HCT116 (cell line): ENCODE measurements at regions not wholly inside any gene's neighbourhood (a gene's known extent, or its start where the extent isn't known, plus 50 kb on each side); places are given as distances from the start of the nearest gene placed in this dataset.
"Not testable (repeated sequence)": the region's sequence is repeated elsewhere in the genome, so short reads cannot be mapped to it uniquely, and the experiment has no call there.

Experiments used
- ATAC-seq: fragments of 200-7000 bp; cut with Tn5 transposase; 2 replicates; pipeline ENCODE4 v1.9.1; 2020; ENCODE audit warnings: mild to moderate bottlenecking, moderate library complexity
- BruUV-seq: library from RNA; stranded (reverse); fragments of 400-500 nt; replicated peaks from 2 replicates; lab custom pipeline; 2021; lab: Mats Ljungman, UMichigan
- CTCF ChIA-PET: fragments of 300-600 bp; sonication (Branson Sonifier 250); formaldehyde crosslinking; loops from one replicate; lab custom pipeline; 2021; ENCODE audit warnings: antibody characterized with exemption; lab: Charles Lee
- POLR2A ChIA-PET: fragments of 300-600, 350-600 bp; sonication (Branson Sonifier 250); formaldehyde crosslinking; loops from one replicate; lab custom pipeline; 2021; ENCODE audit warnings: antibody characterized with exemption; lab: Charles Lee
- RAD21 ChIA-PET, 2 experiments: fragments of 300-600 bp; sonication (Branson Sonifier 250); formaldehyde crosslinking; loops; one replicate each; lab custom pipeline; 2023; ENCODE audit warnings: low total read pairs in 2 of 2; ENCODE audit not compliant: uncharacterized antibody in 2 of 2, unreplicated experiment in 2 of 2, low non-redundant PET in 1 of 2; lab: Charles Lee
- DNase-seq: peaks from one replicate; pipeline ENCODE4 v3.0.0-alpha.2; 2010; ENCODE audit warnings: low read depth, low spot score
- H2AFZ ChIP-seq: fragments of 200-600 bp; shearing (Covaris generic), sonication (generic); 2 replicates; pipeline ENCODE4 v1.6.1; 2017; ENCODE audit warnings: low read depth, mixed run types, mixed read lengths, antibody characterized with exemption, low read length; ENCODE audit not compliant: poor library complexity, severe bottlenecking
- H3K27ac ChIP-seq: 2 replicates; pipeline ENCODE4 v1.5.1; 2012; ENCODE audit warnings: low read depth, low read length
- H3K27me3 ChIP-seq: fragments of 200-600 bp; sonication (generic); 2 replicates; pipeline ENCODE4 v1.6.1; 2016; ENCODE audit warnings: mixed run types, low read length, mixed read lengths; ENCODE audit not compliant: insufficient read depth
- H3K36me3 ChIP-seq, 2 experiments: fragments of 200-500 bp in 1 of 2; fragments of 200-600 bp in 1 of 2; sonication (Bioruptor generic) in 1 of 2; sonication (generic) in 1 of 2; 2 replicates each; pipeline versions ENCODE4 v1.5.1 to v1.6.1; 2014 to 2016; ENCODE audit warnings: low read length in 2 of 2, inconsistent platforms in 1 of 2, mixed read lengths in 1 of 2, mixed run types in 1 of 2; ENCODE audit not compliant: insufficient read depth in 2 of 2, control insufficient read depth in 1 of 2
- H3K4me1 ChIP-seq, 2 experiments: fragments of 200-600 bp in 1 of 2; sonication (generic) in 1 of 2; 2 replicates each; pipeline versions ENCODE4 v1.5.1 to v1.6.1; 2012 to 2017; ENCODE audit warnings: low read length in 2 of 2, inconsistent platforms in 1 of 2, mild to moderate bottlenecking in 1 of 2, mixed read lengths in 1 of 2, mixed run types in 1 of 2, moderate library complexity in 1 of 2; ENCODE audit not compliant: insufficient read depth in 2 of 2, control insufficient read depth in 1 of 2
- H3K4me2 ChIP-seq: fragments of 200-600 bp; sonication (generic); 2 replicates; pipeline ENCODE4 v1.6.1; 2017; ENCODE audit warnings: mixed run types, low read length, mixed read lengths
- H3K4me3 ChIP-seq, 2 experiments: fragments of 200-600 bp in 1 of 2; sonication (generic) in 1 of 2; replicated peaks in 1 of 2; 2 replicates each; pipeline ENCODE4 v1.5.1; 2011 to 2016; ENCODE audit warnings: low read length in 2 of 2, control low read depth in 1 of 2, low read depth in 1 of 2, mild to moderate bottlenecking in 1 of 2, mixed read lengths in 1 of 2, mixed run types in 1 of 2
- H3K79me2 ChIP-seq: fragments of 200-600 bp; sonication (generic); 2 replicates; pipeline ENCODE4 v1.6.1; 2017; ENCODE audit warnings: mild to moderate bottlenecking, mixed run types, low read length, moderate library complexity, mixed read lengths; ENCODE audit not compliant: insufficient read depth
- H3K9ac ChIP-seq: fragments of 200-600 bp; sonication (generic); 2 replicates; pipeline ENCODE4 v1.6.1; 2016; ENCODE audit warnings: low read length, mixed read lengths
- H3K9me2 ChIP-seq: fragments of 200-600 bp; sonication (generic), shearing (Covaris generic); 2 replicates; pipeline ENCODE4 v1.6.1; 2017; ENCODE audit warnings: mixed run types, mild to moderate bottlenecking, moderate library complexity; ENCODE audit not compliant: insufficient read depth
- H3K9me3 ChIP-seq, 2 experiments: fragments of 200-500 bp in 1 of 2; fragments of 200-600 bp in 1 of 2; sonication (Bioruptor generic) in 1 of 2; sonication (generic) in 1 of 2; 2 replicates each; pipeline ENCODE4 v1.6.1; 2014 to 2017; ENCODE audit warnings: low read length in 2 of 2, mixed read lengths in 2 of 2, inconsistent platforms in 1 of 2, low read depth in 1 of 2, mild to moderate bottlenecking in 1 of 2, mixed run types in 1 of 2, moderate library complexity in 1 of 2; ENCODE audit not compliant: control insufficient read depth in 1 of 2, insufficient read depth in 1 of 2
- H4K20me1 ChIP-seq: fragments of 200-600 bp; sonication (generic), shearing (Covaris generic); 2 replicates; pipeline ENCODE4 v1.6.1; 2017; ENCODE audit warnings: mixed run types, mild to moderate bottlenecking, moderate library complexity; ENCODE audit not compliant: insufficient read depth
- ATF3 ChIP-seq: IDR thresholded peaks from 2 replicates; pipeline ENCODE4 v1.6.1; 2012
- ELF1 ChIP-seq: IDR thresholded peaks from 2 replicates; pipeline ENCODE4 v1.6.1; 2012; ENCODE audit warnings: low read depth, borderline replicate concordance
- intact Hi-C: fragments of 100-400 bp; cut with micrococcal nuclease; formaldehyde crosslinking; loops from 2 replicates; pipeline ENCODE4 v1.10.0; 2022

GRCh38 chr17:12231355-12231682 is 210.6 kb downstream of the MAP2K4 start:
- TF ChIP-seq ATF3: no peak
- TF ChIP-seq ELF1: no peak
- Histone ChIP-seq H2AFZ (no peak overlapping the region), H3K36me3 (no peaks in the 10 kb centered on the region), H3K27me3 (0 out of 2 replicates have a peak, but pooled peaks cover 5% of the 10 kb centered on the region), H3K4me1 (no peaks in the 10 kb centered on the region), H3K9me3 (no peaks in the 10 kb centered on the region), H3K27ac (no peak overlapping the region), H3K79me2 (no peaks in the 10 kb centered on the region), H3K9ac (no peak overlapping the region), H3K4me3 (no peak overlapping the region), H3K9me2 (no peaks in the 10 kb centered on the region), H3K4me2 (no peak overlapping the region), H4K20me1 (no peaks in the 10 kb centered on the region)
- ChIA-PET POLR2A (no interaction called here), RAD21 (no interaction called here), CTCF (no interaction called here)
- intact Hi-C loops: no loop called here
- no peak for DNase-seq
- BruUV-seq: no TSS peak
- ATAC-seq: no peak

GRCh38 chr17:12239021-12239420 is 218.3 kb downstream of the MAP2K4 start:
- CTCF ChIA-PET, intact Hi-C loops, RAD21 ChIA-PET: not testable (repeated sequence)

More at GRCh38 chr17:12239021-12239420, 218.3 kb downstream of the MAP2K4 start:
- H3K9ac ChIP-seq, H4K20me1 ChIP-seq, H3K4me2 ChIP-seq, H2AFZ ChIP-seq, H3K4me1 ChIP-seq, H3K9me2 ChIP-seq, BruUV-seq, ATAC-seq, POLR2A ChIA-PET, H3K27ac ChIP-seq, H3K79me2 ChIP-seq, DNase-seq, H3K36me3 ChIP-seq, H3K9me3 ChIP-seq, H3K4me3 ChIP-seq: not testable (repeated sequence)
- H3K27me3 ChIP-seq: peaks cover 10% of the 10 kb centered on the region
